ENCODE measurements at regions not wholly inside any gene's neighbourhood (a gene's known extent, or its start where the extent isn't known, plus 50 kb on each side); places are given as distances from the start of the nearest gene placed in this dataset.

- no peaks in the 10 kb centered on the region for H3K27me3 ChIP-seq
- DNase-seq (ENCODE audit: extremely low spot score in 2 of 2): no peak
- no peaks in the 10 kb centered on the region for H3K4me1 ChIP-seq
- H3K9me3 ChIP-seq: no peaks in the 10 kb centered on the region
- intact Hi-C loops (cut with DNase I): no loop called here
- no peak overlapping the region for H3K4me3 ChIP-seq
- H3K27ac ChIP-seq: no peak overlapping the region
- no peaks in the 10 kb centered on the region for H3K36me3 ChIP-seq
- TF ChIP-seq CTCF (IDR thresholded peaks at IDR 0.05): no peak
- TF ChIP-seq POLR2A (IDR thresholded peaks at IDR 0.05): no peak
- TF ChIP-seq POLR2AphosphoS5 (IDR thresholded peaks at IDR 0.05; ENCODE audit: insufficient read depth in 1 of 2, low read depth in 1 of 2): no peak
These were observed 146.1 kb upstream of the OTOS start for GRCh38 chr2:240286596-240286995.

- no peak overlapping the region for H3K27ac ChIP-seq
- intact Hi-C loops (cut with DNase I): no loop called here
- DNase-seq (ENCODE audit: extremely low spot score in 2 of 2): peak in 1 of 2 donors; percentile 79
- H3K4me3 ChIP-seq: no peak overlapping the region
- no peaks in the 10 kb centered on the region for H3K36me3 ChIP-seq
- no peaks in the 10 kb centered on the region for H3K4me1 ChIP-seq
- TF ChIP-seq POLR2A (IDR thresholded peaks at IDR 0.05): no peak
- TF ChIP-seq POLR2AphosphoS5 (IDR thresholded peaks at IDR 0.05; ENCODE audit: insufficient read depth in 1 of 2, low read depth in 1 of 2): no peak
- no peak for TF ChIP-seq CTCF (IDR thresholded peaks at IDR 0.05)
- H3K27me3 ChIP-seq: no peaks in the 10 kb centered on the region
- no peaks in the 10 kb centered on the region for H3K9me3 ChIP-seq
These were observed 146.6 kb upstream of the OTOS start for GRCh38 chr2:240287011-240287410.

- Histone ChIP-seq H3K9me3 (no peaks in the 10 kb centered on the region), H3K27me3 (no peaks in the 10 kb centered on the region), H3K4me3 (no peak overlapping the region), H3K36me3 (no peaks in the 10 kb centered on the region), H3K27ac (no peak overlapping the region), H3K4me1 (no peaks in the 10 kb centered on the region)
- DNase-seq (ENCODE audit: extremely low spot score in 2 of 2): peak in 1 of 2 donors; percentile 58
- intact Hi-C loops (cut with DNase I): no loop called here
- TF ChIP-seq POLR2A (IDR thresholded peaks at IDR 0.05) (no peak), CTCF (IDR thresholded peaks at IDR 0.05) (no peak), POLR2AphosphoS5 (IDR thresholded peaks at IDR 0.05; ENCODE audit: insufficient read depth in 1 of 2, low read depth in 1 of 2) (no peak)
These were observed 147.1 kb upstream of the OTOS start for GRCh38 chr2:240287496-240288086.

- H3K27ac ChIP-seq: no peak overlapping the region
- intact Hi-C loops (cut with DNase I): no loop called here
- H3K27me3 ChIP-seq: no peaks in the 10 kb centered on the region
These were observed 147.4 kb upstream of the GPC1 start for GRCh38 chr2:240288087-240288521.

More at GRCh38 chr2:240288087-240288521, 147.4 kb upstream of the GPC1 start:
- peak in 1 of 2 donors; percentile 94 for DNase-seq (ENCODE audit: extremely low spot score in 2 of 2)
- no peaks in the 10 kb centered on the region for H3K9me3 ChIP-seq
- H3K36me3 ChIP-seq: no peaks in the 10 kb centered on the region
- TF ChIP-seq POLR2A (IDR thresholded peaks at IDR 0.05) (no peak), CTCF (IDR thresholded peaks at IDR 0.05) (no peak), POLR2AphosphoS5 (IDR thresholded peaks at IDR 0.05; ENCODE audit: insufficient read depth in 1 of 2, low read depth in 1 of 2) (no peak)
- no peaks in the 10 kb centered on the region for H3K4me1 ChIP-seq
- no peak overlapping the region for H3K4me3 ChIP-seq
